A549 (cell line): ENCODE measurements at regions not wholly inside any gene's neighbourhood (a gene's known extent, or its start where the extent isn't known, plus 50 kb on each side); places are given as distances from the start of the nearest gene placed in this dataset.

ENCODE experiments used
- CHD4 ChIP-seq: fragments of 200-600 bp; sonication (generic); IDR thresholded peaks from 2 replicates; pipeline ENCODE4 v1.6.1; 2016; ENCODE audit warnings: antibody characterized with exemption, mild to moderate bottlenecking, borderline replicate concordance
- NFE2L2 ChIP-seq: fragments of 150-350 bp; conservative IDR thresholded peaks from 2 replicates; pipeline ENCODE4 v1.6.1; 2014; ENCODE audit warnings: low read length
- POLR2A ChIP-seq: IDR thresholded peaks from 2 replicates; pipeline ENCODE4 v1.6.1; 2012; ENCODE audit warnings: mild to moderate bottlenecking, low read length
- SREBF2 ChIP-seq: fragments of 450-650 bp; IDR thresholded peaks from 2 replicates; pipeline ENCODE4 v1.6.1; 2014; ENCODE audit warnings: mild to moderate bottlenecking, moderate library complexity

GRCh38 chr6:19137505-19137904, 699.7 kb upstream of the ID4 start:
- TF ChIP-seq CHD4 (no peak), SREBF2 (no peak), POLR2A (no peak), NFE2L2 (no peak)
